CD4-positive, alpha-beta T cell treated with Interleukin-17A for 4 hours (primary cell): ENCODE measurements at regions not wholly inside any gene's neighbourhood (a gene's known extent, or its start where the extent isn't known, plus 50 kb on each side); places are given as distances from the start of the nearest gene placed in this dataset.

ENCODE experiments used
- DNase-seq: peaks from one replicate; pipeline ENCODE4 v3.0.0-alpha.2; 2020; ENCODE audit warnings: mixed read lengths

GRCh38 chr2:19807866-19808265 is 93.9 kb downstream of the TTC32 start:
- no peak for DNase-seq

- no peak for DNase-seq
These were observed 94.4 kb downstream of the TTC32 start for GRCh38 chr2:19807346-19807745.

- no peak for DNase-seq
These were observed 95.2 kb downstream of the TTC32 start for GRCh38 chr2:19806591-19806990.

- DNase-seq = no peak
These were observed 95.7 kb downstream of the TTC32 start for GRCh38 chr2:19806131-19806530.

GRCh38 chr2:19805266-19805665 is 96.5 kb downstream of the TTC32 start:
- DNase-seq = no peak

- no peak for DNase-seq
These were observed 97.0 kb downstream of the TTC32 start for GRCh38 chr2:19804639-19805260.

- DNase-seq = no peak
These were observed 99.5 kb downstream of the TTC32 start for GRCh38 chr2:19802086-19802841.

- DNase-seq = no peak
These were observed 100.3 kb downstream of the TTC32 start for GRCh38 chr2:19801367-19802080.

GRCh38 chr2:19800796-19801195 is 101.0 kb downstream of the TTC32 start:
- no peak for DNase-seq

- no peak for DNase-seq
These were observed 101.7 kb downstream of the TTC32 start for GRCh38 chr2:19799881-19800780.

- no peak for DNase-seq
These were observed 103.9 kb downstream of the TTC32 start for GRCh38 chr2:19797871-19798270.

GRCh38 chr2:19797243-19797810 is 104.5 kb downstream of the TTC32 start:
- DNase-seq = no peak

- DNase-seq = no peak
These were observed 105.6 kb downstream of the TTC32 start for GRCh38 chr2:19796035-19796695.

GRCh38 chr2:19793132-19793750 is 108.5 kb downstream of the TTC32 start:
- DNase-seq = no peak

GRCh38 chr2:19790291-19790690 is 111.5 kb downstream of the TTC32 start:
- DNase-seq = no peak

GRCh38 chr2:19787134-19787533 is 114.6 kb downstream of the TTC32 start:
- DNase-seq = no peak

GRCh38 chr2:19786408-19787058 is 115.2 kb downstream of the TTC32 start:
- DNase-seq = no peak

- no peak for DNase-seq
These were observed 115.9 kb downstream of the TTC32 start for GRCh38 chr2:19785867-19786266.

- DNase-seq = no peak
These were observed 116.3 kb downstream of the TTC32 start for GRCh38 chr2:19785447-19785846.

- no peak for DNase-seq
These were observed 117.3 kb downstream of the TTC32 start for GRCh38 chr2:19784456-19784855.

- DNase-seq = no peak
These were observed 117.8 kb downstream of the TTC32 start for GRCh38 chr2:19783935-19784334.
